ENCODE measurements at regions not wholly inside any gene's neighbourhood (a gene's known extent, or its start where the extent isn't known, plus 50 kb on each side); places are given as distances from the start of the nearest gene placed in this dataset.

DNA sequence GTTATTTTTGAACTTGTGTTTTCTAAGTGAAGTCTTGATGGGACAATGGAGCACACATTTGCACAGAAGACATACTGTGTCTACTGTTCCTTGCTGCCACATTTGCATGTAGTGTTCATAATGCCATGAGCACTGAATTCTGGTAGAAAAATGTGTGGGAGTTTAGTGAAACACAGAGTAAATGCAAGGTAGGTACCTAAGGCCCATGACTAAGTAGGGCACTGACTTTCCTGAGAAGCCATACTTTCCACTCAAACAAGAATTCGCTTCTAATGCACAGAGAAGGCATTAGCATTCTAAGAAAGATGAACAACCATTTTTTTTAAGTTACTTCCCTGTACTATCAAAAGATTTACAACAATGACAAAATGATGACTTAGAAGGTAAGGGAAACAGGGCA lies 282.2 kb downstream of the MAN2A1 start:
- TF ChIP-seq, protein P1, sequence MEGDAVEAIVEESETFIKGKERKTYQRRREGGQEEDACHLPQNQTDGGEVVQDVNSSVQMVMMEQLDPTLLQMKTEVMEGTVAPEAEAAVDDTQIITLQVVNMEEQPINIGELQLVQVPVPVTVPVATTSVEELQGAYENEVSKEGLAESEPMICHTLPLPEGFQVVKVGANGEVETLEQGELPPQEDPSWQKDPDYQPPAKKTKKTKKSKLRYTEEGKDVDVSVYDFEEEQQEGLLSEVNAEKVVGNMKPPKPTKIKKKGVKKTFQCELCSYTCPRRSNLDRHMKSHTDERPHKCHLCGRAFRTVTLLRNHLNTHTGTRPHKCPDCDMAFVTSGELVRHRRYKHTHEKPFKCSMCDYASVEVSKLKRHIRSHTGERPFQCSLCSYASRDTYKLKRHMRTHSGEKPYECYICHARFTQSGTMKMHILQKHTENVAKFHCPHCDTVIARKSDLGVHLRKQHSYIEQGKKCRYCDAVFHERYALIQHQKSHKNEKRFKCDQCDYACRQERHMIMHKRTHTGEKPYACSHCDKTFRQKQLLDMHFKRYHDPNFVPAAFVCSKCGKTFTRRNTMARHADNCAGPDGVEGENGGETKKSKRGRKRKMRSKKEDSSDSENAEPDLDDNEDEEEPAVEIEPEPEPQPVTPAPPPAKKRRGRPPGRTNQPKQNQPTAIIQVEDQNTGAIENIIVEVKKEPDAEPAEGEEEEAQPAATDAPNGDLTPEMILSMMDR (IDR thresholded peaks at IDR 0.05): no peak
- no peak for TF ChIP-seq POLR2A (IDR thresholded peaks at IDR 0.05)
